WERI-Rb-1 (cell line): ENCODE measurements at regions not wholly inside any gene's neighbourhood (a gene's known extent, or its start where the extent isn't known, plus 50 kb on each side); places are given as distances from the start of the nearest gene placed in this dataset.

Experiments used
- DNase-seq: peaks from one replicate; pipeline ENCODE4 v3.0.0-alpha.2; 2020
- H3K27ac ChIP-seq: fragments of 250-450 bp; sonication (Bioruptor Pico); 2 replicates; pipeline ENCODE4 v1.5.1; 2020; ENCODE audit warnings: mild to moderate bottlenecking, moderate library complexity
- H3K27me3 ChIP-seq: fragments of 250-450 bp; sonication (Bioruptor Pico); 2 replicates; pipeline ENCODE4 v1.5.1; 2021; ENCODE audit warnings: mild to moderate bottlenecking, low read depth, moderate library complexity; ENCODE audit not compliant: insufficient read depth, severe bottlenecking
- H3K36me3 ChIP-seq: fragments of 250-450 bp; sonication (Bioruptor Pico); 2 replicates; pipeline ENCODE4 v1.5.1; 2020; ENCODE audit warnings: mild to moderate bottlenecking, moderate library complexity
- H3K4me3 ChIP-seq: 2 replicates; pipeline ENCODE4 v1.5.1; 2011; ENCODE audit warnings: low read depth, mild to moderate bottlenecking, control low read depth, low read length
- H3K9me3 ChIP-seq: fragments of 250-450 bp; sonication (Bioruptor Pico); 2 replicates; pipeline ENCODE4 v1.5.1; 2021; ENCODE audit warnings: mild to moderate bottlenecking, moderate library complexity; ENCODE audit not compliant: severe bottlenecking
- TF ChIP-seq, protein P1 (sequence below): IDR thresholded peaks from 2 replicates; pipeline ENCODE4 v1.5.1; 2011; ENCODE audit warnings: low read depth, mild to moderate bottlenecking, control low read depth, inconsistent platforms, low read length

DNA sequence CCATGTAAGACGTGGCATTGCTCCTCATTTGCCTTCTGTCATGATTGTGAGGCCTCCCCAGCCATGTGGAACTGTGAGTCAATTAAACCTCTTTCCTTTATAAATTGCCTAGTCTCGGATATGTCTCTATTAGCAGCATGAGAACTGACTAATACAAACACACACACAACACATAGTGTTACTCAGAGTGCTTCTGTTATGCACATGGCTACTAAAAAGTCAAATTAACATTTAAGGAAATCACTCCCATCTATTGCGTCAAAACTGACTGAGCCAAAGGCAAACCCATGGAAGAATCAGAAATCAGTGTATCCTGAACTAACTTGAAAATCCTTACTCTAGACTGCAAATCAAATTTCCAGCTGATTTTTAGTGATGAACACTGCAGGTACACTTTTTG lies 209.2 kb downstream of the RBM26 start:
- DNase-seq = no peak

DNA sequence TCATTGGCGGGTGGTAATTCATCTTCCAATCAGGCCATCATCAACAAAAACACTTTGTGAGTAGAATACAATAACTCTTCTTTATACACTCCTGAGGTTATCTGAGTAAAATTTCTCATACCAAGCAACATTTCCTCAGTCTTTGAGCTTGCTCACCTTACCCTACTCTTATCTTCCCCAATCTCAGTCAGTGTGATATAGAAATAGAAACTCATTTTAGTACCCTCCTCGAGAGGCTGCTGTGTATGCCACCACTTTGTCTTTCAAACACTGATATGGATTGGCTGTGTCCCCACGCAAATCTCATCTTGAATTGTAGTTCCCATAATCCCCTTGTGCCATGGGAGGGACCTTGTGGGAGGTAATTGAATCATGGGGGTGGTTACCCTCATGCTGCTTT lies 209.7 kb downstream of the RBM26 start:
- TF ChIP-seq, protein P1, sequence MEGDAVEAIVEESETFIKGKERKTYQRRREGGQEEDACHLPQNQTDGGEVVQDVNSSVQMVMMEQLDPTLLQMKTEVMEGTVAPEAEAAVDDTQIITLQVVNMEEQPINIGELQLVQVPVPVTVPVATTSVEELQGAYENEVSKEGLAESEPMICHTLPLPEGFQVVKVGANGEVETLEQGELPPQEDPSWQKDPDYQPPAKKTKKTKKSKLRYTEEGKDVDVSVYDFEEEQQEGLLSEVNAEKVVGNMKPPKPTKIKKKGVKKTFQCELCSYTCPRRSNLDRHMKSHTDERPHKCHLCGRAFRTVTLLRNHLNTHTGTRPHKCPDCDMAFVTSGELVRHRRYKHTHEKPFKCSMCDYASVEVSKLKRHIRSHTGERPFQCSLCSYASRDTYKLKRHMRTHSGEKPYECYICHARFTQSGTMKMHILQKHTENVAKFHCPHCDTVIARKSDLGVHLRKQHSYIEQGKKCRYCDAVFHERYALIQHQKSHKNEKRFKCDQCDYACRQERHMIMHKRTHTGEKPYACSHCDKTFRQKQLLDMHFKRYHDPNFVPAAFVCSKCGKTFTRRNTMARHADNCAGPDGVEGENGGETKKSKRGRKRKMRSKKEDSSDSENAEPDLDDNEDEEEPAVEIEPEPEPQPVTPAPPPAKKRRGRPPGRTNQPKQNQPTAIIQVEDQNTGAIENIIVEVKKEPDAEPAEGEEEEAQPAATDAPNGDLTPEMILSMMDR = no peak
- H3K27me3 ChIP-seq = no peaks in the 10 kb centered on the region
- H3K9me3 ChIP-seq = no peaks in the 10 kb centered on the region
- H3K36me3 ChIP-seq = no peaks in the 10 kb centered on the region
- no peak overlapping the region for H3K4me3 ChIP-seq
- H3K27ac ChIP-seq = no peak overlapping the region
- no peak for DNase-seq

More for the DNA sequence above, 209.2 kb downstream of the RBM26 start:
- TF ChIP-seq, protein P1 = no peak
- no peak overlapping the region for H3K27ac ChIP-seq
- H3K36me3 ChIP-seq = no peaks in the 10 kb centered on the region
- no peaks in the 10 kb centered on the region for H3K9me3 ChIP-seq
- H3K27me3 ChIP-seq = no peaks in the 10 kb centered on the region
- H3K4me3 ChIP-seq = no peak overlapping the region

DNA sequence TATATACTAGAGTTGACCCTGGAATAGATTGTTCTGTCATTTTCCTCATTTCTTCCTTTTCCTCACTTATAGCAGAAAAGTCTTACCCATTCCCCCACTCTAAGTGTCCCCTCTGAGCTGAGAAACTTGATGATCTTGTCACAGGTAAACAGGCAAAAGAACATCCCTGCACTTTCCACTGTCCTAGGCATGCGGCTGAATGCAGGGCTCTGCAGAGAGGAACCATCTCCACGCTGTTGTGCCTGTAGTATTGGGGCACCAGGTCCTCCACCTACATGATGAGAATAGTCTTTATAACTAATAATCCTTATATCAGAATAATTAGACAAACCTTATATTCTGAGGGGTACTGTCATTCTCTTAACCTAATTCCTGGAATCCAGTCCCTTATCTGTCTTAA lies 211.3 kb downstream of the RBM26 start:
- Histone ChIP-seq H3K27ac (no peak overlapping the region), H3K4me3 (no peak overlapping the region), H3K9me3 (no peaks in the 10 kb centered on the region), H3K27me3 (no peaks in the 10 kb centered on the region), H3K36me3 (no peaks in the 10 kb centered on the region)
- TF ChIP-seq, protein P1 = no peak
- no peak for DNase-seq

DNA sequence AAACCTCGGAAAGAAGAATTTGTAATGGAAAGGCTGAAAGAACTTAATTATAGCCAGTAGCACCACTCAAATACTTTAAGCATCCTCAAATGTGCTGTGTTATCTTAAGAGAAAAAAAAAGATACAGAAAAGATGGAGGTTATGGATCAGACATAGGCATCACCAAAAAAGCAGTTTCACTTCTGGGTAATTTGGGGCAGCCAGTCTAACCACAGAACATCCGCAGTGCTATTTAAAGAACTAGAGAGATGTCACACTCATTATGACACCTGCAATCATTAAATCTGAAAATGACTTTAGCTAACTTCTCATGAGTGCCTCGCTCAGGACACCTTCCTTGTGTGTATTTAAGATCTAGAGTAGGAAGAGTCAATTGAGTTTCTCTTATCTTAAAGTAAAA lies 211.8 kb downstream of the RBM26 start:
- no peak overlapping the region for H3K4me3 ChIP-seq
- H3K9me3 ChIP-seq = no peaks in the 10 kb centered on the region
- H3K36me3 ChIP-seq = no peaks in the 10 kb centered on the region
- TF ChIP-seq, protein P1 = no peak
- no peak for DNase-seq
- H3K27me3 ChIP-seq = no peaks in the 10 kb centered on the region
- no peak overlapping the region for H3K27ac ChIP-seq

DNA sequence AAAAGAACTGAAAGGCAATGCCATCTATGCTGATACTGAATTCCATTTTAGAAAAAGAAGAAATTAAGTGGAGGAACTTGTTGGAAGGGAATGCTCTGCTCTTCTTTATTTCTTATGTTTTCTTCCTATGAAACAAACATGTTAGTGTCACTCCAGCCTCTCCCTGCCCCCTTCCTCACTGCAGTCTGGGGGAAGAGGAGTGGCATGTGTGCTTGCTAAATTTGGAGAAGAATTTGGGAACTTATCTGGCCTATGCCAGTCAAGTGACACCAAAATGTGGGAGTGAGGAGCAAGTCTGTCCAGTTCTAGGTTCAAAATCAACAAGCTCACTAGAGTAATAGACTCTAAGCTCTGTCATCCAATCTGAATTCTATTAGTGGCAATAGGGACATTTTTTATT lies 214.6 kb downstream of the RBM26 start:
- Histone ChIP-seq H3K4me3 (no peak overlapping the region), H3K27ac (no peak overlapping the region)
- TF ChIP-seq, protein P1 = no peak

DNA sequence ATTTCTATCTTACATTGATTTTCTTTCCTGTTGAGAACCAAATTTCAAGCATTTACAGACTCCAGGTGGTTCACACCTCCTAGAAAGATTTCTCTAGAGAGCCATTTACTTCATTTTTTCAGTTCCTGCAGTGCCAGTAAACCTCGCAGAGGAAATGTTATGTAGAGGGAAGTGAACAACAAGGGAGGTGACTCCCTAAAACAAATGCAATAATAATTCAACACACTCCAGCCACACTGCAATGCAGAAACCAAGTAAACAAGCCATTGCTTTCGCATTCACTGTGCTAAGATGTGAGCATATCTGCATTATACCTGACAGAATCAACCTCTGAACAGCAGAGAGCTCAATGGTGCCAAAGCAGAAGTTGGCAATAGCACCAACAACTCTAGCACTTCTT lies 215.1 kb downstream of the RBM26 start:
- H3K27ac ChIP-seq = no peak overlapping the region
- TF ChIP-seq, protein P1 = no peak

More for the DNA sequence above, 214.6 kb downstream of the RBM26 start:
- Histone ChIP-seq H3K27me3 (no peaks in the 10 kb centered on the region), H3K9me3 (no peaks in the 10 kb centered on the region), H3K36me3 (no peaks in the 10 kb centered on the region)
- DNase-seq = no peak

More for the DNA sequence above, 215.1 kb downstream of the RBM26 start:
- no peaks in the 10 kb centered on the region for H3K36me3 ChIP-seq
- H3K27me3 ChIP-seq = no peaks in the 10 kb centered on the region
- H3K4me3 ChIP-seq = no peak overlapping the region
- DNase-seq = no peak
- H3K9me3 ChIP-seq = no peaks in the 10 kb centered on the region
